HCT116 (cell line): ENCODE measurements at regions not wholly inside any gene's neighbourhood (a gene's known extent, or its start where the extent isn't known, plus 50 kb on each side); places are given as distances from the start of the nearest gene placed in this dataset.

Experiments
- ATAC-seq: fragments of 200-7000 bp; cut with Tn5 transposase; 2 replicates; pipeline ENCODE4 v1.9.1; 2020; ENCODE audit warnings: mild to moderate bottlenecking, moderate library complexity
- BruUV-seq: library from RNA; stranded (reverse); fragments of 400-500 nt; replicated peaks from 2 replicates; lab custom pipeline; 2021; lab: Mats Ljungman, UMichigan
- CTCF ChIA-PET: fragments of 300-600 bp; sonication (Branson Sonifier 250); formaldehyde crosslinking; loops from one replicate; lab custom pipeline; 2021; ENCODE audit warnings: antibody characterized with exemption; lab: Charles Lee
- POLR2A ChIA-PET: fragments of 300-600, 350-600 bp; sonication (Branson Sonifier 250); formaldehyde crosslinking; loops from one replicate; lab custom pipeline; 2021; ENCODE audit warnings: antibody characterized with exemption; lab: Charles Lee
- RAD21 ChIA-PET, 2 experiments: fragments of 300-600 bp; sonication (Branson Sonifier 250); formaldehyde crosslinking; loops; one replicate each; lab custom pipeline; 2023; ENCODE audit warnings: low total read pairs in 2 of 2; ENCODE audit not compliant: uncharacterized antibody in 2 of 2, unreplicated experiment in 2 of 2, low non-redundant PET in 1 of 2; lab: Charles Lee
- DNase-seq: peaks from one replicate; pipeline ENCODE4 v3.0.0-alpha.2; 2010; ENCODE audit warnings: low read depth, low spot score
- H2AFZ ChIP-seq: fragments of 200-600 bp; shearing (Covaris generic), sonication (generic); 2 replicates; pipeline ENCODE4 v1.6.1; 2017; ENCODE audit warnings: low read depth, mixed run types, mixed read lengths, antibody characterized with exemption, low read length; ENCODE audit not compliant: poor library complexity, severe bottlenecking
- H3K27ac ChIP-seq: 2 replicates; pipeline ENCODE4 v1.5.1; 2012; ENCODE audit warnings: low read depth, low read length
- H3K27me3 ChIP-seq: fragments of 200-600 bp; sonication (generic); 2 replicates; pipeline ENCODE4 v1.6.1; 2016; ENCODE audit warnings: mixed run types, low read length, mixed read lengths; ENCODE audit not compliant: insufficient read depth
- H3K36me3 ChIP-seq, 2 experiments: fragments of 200-500 bp in 1 of 2; fragments of 200-600 bp in 1 of 2; sonication (Bioruptor generic) in 1 of 2; sonication (generic) in 1 of 2; 2 replicates each; pipeline versions ENCODE4 v1.5.1 to v1.6.1; 2014 to 2016; ENCODE audit warnings: low read length in 2 of 2, inconsistent platforms in 1 of 2, mixed read lengths in 1 of 2, mixed run types in 1 of 2; ENCODE audit not compliant: insufficient read depth in 2 of 2, control insufficient read depth in 1 of 2
- H3K4me1 ChIP-seq, 2 experiments: fragments of 200-600 bp in 1 of 2; sonication (generic) in 1 of 2; 2 replicates each; pipeline versions ENCODE4 v1.5.1 to v1.6.1; 2012 to 2017; ENCODE audit warnings: low read length in 2 of 2, inconsistent platforms in 1 of 2, mild to moderate bottlenecking in 1 of 2, mixed read lengths in 1 of 2, mixed run types in 1 of 2, moderate library complexity in 1 of 2; ENCODE audit not compliant: insufficient read depth in 2 of 2, control insufficient read depth in 1 of 2
- H3K4me2 ChIP-seq: fragments of 200-600 bp; sonication (generic); 2 replicates; pipeline ENCODE4 v1.6.1; 2017; ENCODE audit warnings: mixed run types, low read length, mixed read lengths
- H3K4me3 ChIP-seq, 2 experiments: fragments of 200-600 bp in 1 of 2; sonication (generic) in 1 of 2; replicated peaks in 1 of 2; 2 replicates each; pipeline ENCODE4 v1.5.1; 2011 to 2016; ENCODE audit warnings: low read length in 2 of 2, control low read depth in 1 of 2, low read depth in 1 of 2, mild to moderate bottlenecking in 1 of 2, mixed read lengths in 1 of 2, mixed run types in 1 of 2
- H3K79me2 ChIP-seq: fragments of 200-600 bp; sonication (generic); 2 replicates; pipeline ENCODE4 v1.6.1; 2017; ENCODE audit warnings: mild to moderate bottlenecking, mixed run types, low read length, moderate library complexity, mixed read lengths; ENCODE audit not compliant: insufficient read depth
- H3K9ac ChIP-seq: fragments of 200-600 bp; sonication (generic); 2 replicates; pipeline ENCODE4 v1.6.1; 2016; ENCODE audit warnings: low read length, mixed read lengths
- H3K9me2 ChIP-seq: fragments of 200-600 bp; sonication (generic), shearing (Covaris generic); 2 replicates; pipeline ENCODE4 v1.6.1; 2017; ENCODE audit warnings: mixed run types, mild to moderate bottlenecking, moderate library complexity; ENCODE audit not compliant: insufficient read depth
- H3K9me3 ChIP-seq, 2 experiments: fragments of 200-500 bp in 1 of 2; fragments of 200-600 bp in 1 of 2; sonication (Bioruptor generic) in 1 of 2; sonication (generic) in 1 of 2; 2 replicates each; pipeline ENCODE4 v1.6.1; 2014 to 2017; ENCODE audit warnings: low read length in 2 of 2, mixed read lengths in 2 of 2, inconsistent platforms in 1 of 2, low read depth in 1 of 2, mild to moderate bottlenecking in 1 of 2, mixed run types in 1 of 2, moderate library complexity in 1 of 2; ENCODE audit not compliant: control insufficient read depth in 1 of 2, insufficient read depth in 1 of 2
- H4K20me1 ChIP-seq: fragments of 200-600 bp; sonication (generic), shearing (Covaris generic); 2 replicates; pipeline ENCODE4 v1.6.1; 2017; ENCODE audit warnings: mixed run types, mild to moderate bottlenecking, moderate library complexity; ENCODE audit not compliant: insufficient read depth
- CBX3 ChIP-seq: IDR thresholded peaks from 2 replicates; pipeline ENCODE4 v1.6.1; 2012; ENCODE audit warnings: low read depth
- CEBPB ChIP-seq: IDR thresholded peaks from 2 replicates; pipeline ENCODE4 v1.6.1; 2012; ENCODE audit warnings: low read depth
- CTCF ChIP-seq, 3 experiments: fragments of 200-600 bp in 1 of 3; sonication (generic) in 1 of 3; IDR thresholded peaks in 2 of 3; conservative IDR thresholded peaks in 1 of 3; 2 replicates each; pipeline ENCODE4 v1.5.1; 2012 to 2017; ENCODE audit warnings: low read depth in 2 of 3, low read length in 2 of 3, antibody characterized with exemption in 1 of 3, borderline replicate concordance in 1 of 3, control low read depth in 1 of 3, mild to moderate bottlenecking in 1 of 3, mixed read lengths in 1 of 3, mixed run types in 1 of 3, moderate library complexity in 1 of 3; ENCODE audit not compliant: insufficient read depth in 1 of 3
- EGR1 ChIP-seq: IDR thresholded peaks from 2 replicates; pipeline ENCODE4 v1.6.1; 2012; ENCODE audit warnings: low read depth
- ELF1 ChIP-seq: IDR thresholded peaks from 2 replicates; pipeline ENCODE4 v1.6.1; 2012; ENCODE audit warnings: low read depth, borderline replicate concordance
- EZH2 ChIP-seq: fragments of 200-600 bp; sonication (generic); IDR thresholded peaks from 2 replicates; pipeline ENCODE4 v1.6.1; 2017; ENCODE audit warnings: antibody characterized with exemption, mixed run types
- EZH2phosphoT487 ChIP-seq: fragments of 200-600 bp; IDR thresholded peaks from 2 replicates; pipeline ENCODE4 v1.6.1; 2018; ENCODE audit warnings: antibody characterized with exemption, borderline replicate concordance
- FOSL1 ChIP-seq: IDR thresholded peaks from 2 replicates; pipeline ENCODE4 v1.6.1; 2012; ENCODE audit warnings: low read depth
- JUND ChIP-seq: IDR thresholded peaks from 2 replicates; pipeline ENCODE4 v1.6.1; 2012
- MAX ChIP-seq: IDR thresholded peaks from 2 replicates; pipeline ENCODE4 v1.6.1; 2012
- POLR2A ChIP-seq: IDR thresholded peaks from 2 replicates; pipeline ENCODE4 v1.7.0; 2011; ENCODE audit warnings: borderline replicate concordance; ENCODE audit not compliant: insufficient read depth, insufficient read length; ENCODE audit errors: extremely low read depth
- POLR2AphosphoS5 ChIP-seq: IDR thresholded peaks from 2 replicates; pipeline ENCODE4 v1.6.1; 2011; ENCODE audit warnings: mild to moderate bottlenecking, low read depth, low read length, moderate library complexity
- RAD21 ChIP-seq: IDR thresholded peaks from 2 replicates; pipeline ENCODE4 v1.6.1; 2012; ENCODE audit warnings: low read depth, mild to moderate bottlenecking
- SIN3A ChIP-seq: IDR thresholded peaks from 2 replicates; pipeline ENCODE4 v1.6.1; 2012; ENCODE audit warnings: low read depth
- SP1 ChIP-seq: IDR thresholded peaks from 2 replicates; pipeline ENCODE4 v1.6.1; 2012; ENCODE audit warnings: low read depth
- TCF7L2 ChIP-seq: IDR thresholded peaks from 2 replicates; pipeline ENCODE4 v1.7.0; 2011; ENCODE audit warnings: borderline replicate concordance, inconsistent platforms; ENCODE audit not compliant: insufficient read depth, insufficient read length; ENCODE audit errors: extremely low read depth
- YY1 ChIP-seq: IDR thresholded peaks from 2 replicates; pipeline ENCODE4 v1.6.1; 2011; ENCODE audit warnings: low read length, low read depth, moderate library complexity, mild to moderate bottlenecking; ENCODE audit not compliant: insufficient replicate concordance; ENCODE audit errors: extremely low read depth
- ZBTB33 ChIP-seq: IDR thresholded peaks from 2 replicates; pipeline ENCODE4 v1.6.1; 2011; ENCODE audit warnings: mild to moderate bottlenecking, low read length, moderate library complexity; ENCODE audit not compliant: insufficient replicate concordance; ENCODE audit errors: extremely low read depth
- ZFX ChIP-seq: fragments of 450-650 bp; IDR thresholded peaks from 2 replicates; pipeline ENCODE4 v1.6.1; 2017
- ZNF274 ChIP-seq: fragments of 200-500 bp; sonication (Bioruptor generic); IDR thresholded peaks from 2 replicates; pipeline ENCODE4 v1.6.1; 2014; ENCODE audit warnings: mild to moderate bottlenecking, low read depth, low read length, inconsistent platforms
- intact Hi-C: fragments of 100-400 bp; cut with micrococcal nuclease; formaldehyde crosslinking; loops from 2 replicates; pipeline ENCODE4 v1.10.0; 2022

GRCh38 chr5:89030798-89031197 is 147.8 kb upstream of the MEF2C start:
- no peaks in the 10 kb centered on the region for H4K20me1 ChIP-seq
- H3K27ac ChIP-seq = no peak overlapping the region
- no peak overlapping the region for H2AFZ ChIP-seq
- no peaks in the 10 kb centered on the region for H3K9me3 ChIP-seq
- intact Hi-C loops = no loop called here
- no peaks in the 10 kb centered on the region for H3K9me2 ChIP-seq
- no peak for DNase-seq
- CTCF ChIA-PET = no interaction called here
- BruUV-seq = no TSS peak
- no peaks in the 10 kb centered on the region for H3K27me3 ChIP-seq
- POLR2A ChIA-PET = no interaction called here
- no peaks in the 10 kb centered on the region for H3K79me2 ChIP-seq
- H3K9ac ChIP-seq = no peak overlapping the region
- H3K36me3 ChIP-seq = no peaks in the 10 kb centered on the region
- H3K4me1 ChIP-seq = peaks cover 0 to 10% of the 10 kb centered on the region in 2 experiments; a peak in 2 of 4 replicates
- ATAC-seq = no peak
- H3K4me3 ChIP-seq = no peak overlapping the region
- RAD21 ChIA-PET = no interaction called here
- no peak overlapping the region for H3K4me2 ChIP-seq
- TF ChIP-seq FOSL1 (no peak), EGR1 (no peak), TCF7L2 (no peak), POLR2AphosphoS5 (no peak), SIN3A (no peak), ZFX (no peak), ZNF274 (no peak), MAX (no peak), RAD21 (no peak), CBX3 (no peak), ELF1 (no peak), EZH2phosphoT487 (no peak), YY1 (no peak), JUND (no peak), EZH2 (no peak), POLR2A (no peak), SP1 (no peak), CTCF (IDR thresholded peaks at IDR 0.05 in 2 of 3, conservative IDR thresholded peaks at IDR 0.05 in 1 of 3; ENCODE audit: borderline replicate concordance in 1 of 3, insufficient read depth in 1 of 3, low read depth in 2 of 3, low read length in 2 of 3) (no peak), ZBTB33 (no peak), CEBPB (no peak)
